NCI-H748 (cell line): ENCODE measurements at regions not wholly inside any gene's neighbourhood (a gene's known extent, or its start where the extent isn't known, plus 50 kb on each side); places are given as distances from the start of the nearest gene placed in this dataset.

ENCODE experiments used
- DNase-seq: peaks from one replicate; lab custom pipeline; 2025; ENCODE audit not compliant: unreplicated experiment; lab: John Stamatoyannopoulos, UW

- no peak for DNase-seq
Measured at GRCh38 chr4:136769717-136770116, 762.6 kb downstream of the PCDH18 start.

GRCh38 chr4:136768925-136769275 is 763.4 kb downstream of the PCDH18 start:
- no peak for DNase-seq

- no peak for DNase-seq
Measured at GRCh38 chr4:136768213-136768924, 763.9 kb downstream of the PCDH18 start.

- no peak for DNase-seq
Measured at GRCh38 chr4:136763919-136764318, 768.4 kb downstream of the PCDH18 start.

GRCh38 chr4:136755531-136755916 is 776.8 kb downstream of the PCDH18 start:
- no peak for DNase-seq

- DNase-seq, result no peak
Measured at GRCh38 chr4:136754810-136755530, 777.3 kb downstream of the PCDH18 start.

GRCh38 chr4:136751556-136751955 is 780.7 kb downstream of the PCDH18 start:
- DNase-seq, result no peak

GRCh38 chr4:136750897-136751296 is 781.4 kb downstream of the PCDH18 start:
- peak; percentile 13 for DNase-seq

GRCh38 chr4:136749989-136750388 is 782.3 kb downstream of the PCDH18 start:
- DNase-seq, result no peak

GRCh38 chr4:136748773-136749172 is 783.5 kb downstream of the PCDH18 start:
- no peak for DNase-seq

GRCh38 chr4:136748165-136748564 is 784.1 kb downstream of the PCDH18 start:
- no peak for DNase-seq

- no peak for DNase-seq
Measured at GRCh38 chr4:136743238-136743637, 789.1 kb downstream of the PCDH18 start.

- DNase-seq, result no peak
Measured at GRCh38 chr4:136742333-136742732, 790.0 kb downstream of the PCDH18 start.

- DNase-seq, result no peak
Measured at GRCh38 chr4:136741468-136741867, 790.8 kb downstream of the PCDH18 start.

GRCh38 chr4:136740326-136740725 is 792.0 kb downstream of the PCDH18 start:
- DNase-seq, result no peak

GRCh38 chr4:136737066-136737465 is 795.2 kb downstream of the PCDH18 start:
- DNase-seq, result no peak

GRCh38 chr4:136731025-136731424 is 801.3 kb downstream of the PCDH18 start:
- no peak for DNase-seq

GRCh38 chr4:136725286-136726081 is 806.8 kb downstream of the PCDH18 start:
- DNase-seq, result no peak

- DNase-seq, result no peak
Measured at GRCh38 chr4:136713140-136713539, 819.2 kb downstream of the PCDH18 start.

GRCh38 chr4:136709897-136710296 is 822.4 kb downstream of the PCDH18 start:
- no peak for DNase-seq

GRCh38 chr4:136706942-136707341 is 825.4 kb downstream of the PCDH18 start:
- no peak for DNase-seq

GRCh38 chr4:136699905-136700304 is 832.4 kb downstream of the PCDH18 start:
- DNase-seq, result no peak
